ENCODE measurements at regions not wholly inside any gene's neighbourhood (a gene's known extent, or its start where the extent isn't known, plus 50 kb on each side); places are given as distances from the start of the nearest gene placed in this dataset.

- peaks cover 0 to 10% (median 4%) of the 10 kb centered on the region in 4 donors for H3K4me1 ChIP-seq
- H3K27me3 ChIP-seq, result no peaks in the 10 kb centered on the region
- H3K36me3 ChIP-seq, result no peaks in the 10 kb centered on the region
- 86% methylated on average over 3 of the region's 3 CpGs for WGBS
- no peak overlapping the region for H3K27ac ChIP-seq (replicated peaks in 1 of 4)
- H3K4me3 ChIP-seq, result no peak overlapping the region
- TF ChIP-seq, protein P1, sequence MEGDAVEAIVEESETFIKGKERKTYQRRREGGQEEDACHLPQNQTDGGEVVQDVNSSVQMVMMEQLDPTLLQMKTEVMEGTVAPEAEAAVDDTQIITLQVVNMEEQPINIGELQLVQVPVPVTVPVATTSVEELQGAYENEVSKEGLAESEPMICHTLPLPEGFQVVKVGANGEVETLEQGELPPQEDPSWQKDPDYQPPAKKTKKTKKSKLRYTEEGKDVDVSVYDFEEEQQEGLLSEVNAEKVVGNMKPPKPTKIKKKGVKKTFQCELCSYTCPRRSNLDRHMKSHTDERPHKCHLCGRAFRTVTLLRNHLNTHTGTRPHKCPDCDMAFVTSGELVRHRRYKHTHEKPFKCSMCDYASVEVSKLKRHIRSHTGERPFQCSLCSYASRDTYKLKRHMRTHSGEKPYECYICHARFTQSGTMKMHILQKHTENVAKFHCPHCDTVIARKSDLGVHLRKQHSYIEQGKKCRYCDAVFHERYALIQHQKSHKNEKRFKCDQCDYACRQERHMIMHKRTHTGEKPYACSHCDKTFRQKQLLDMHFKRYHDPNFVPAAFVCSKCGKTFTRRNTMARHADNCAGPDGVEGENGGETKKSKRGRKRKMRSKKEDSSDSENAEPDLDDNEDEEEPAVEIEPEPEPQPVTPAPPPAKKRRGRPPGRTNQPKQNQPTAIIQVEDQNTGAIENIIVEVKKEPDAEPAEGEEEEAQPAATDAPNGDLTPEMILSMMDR (IDR thresholded peaks at IDR 0.05), result no peak
- TF ChIP-seq EP300 (IDR thresholded peaks at IDR 0.05) (no peak), POLR2A (IDR thresholded peaks at IDR 0.05; ENCODE audit: low read depth) (no peak), POLR2AphosphoS5 (IDR thresholded peaks at IDR 0.05) (no peak)
- H3K9me3 ChIP-seq, result no peaks in the 10 kb centered on the region
- intact Hi-C loops (cut with DNase I), result no loop called here
- DNase-seq (ENCODE audit: extremely low spot score), result no peak
Measured at GRCh38 chr9:86443992-86444391, 89.8 kb upstream of the TUT7 start.

DNA sequence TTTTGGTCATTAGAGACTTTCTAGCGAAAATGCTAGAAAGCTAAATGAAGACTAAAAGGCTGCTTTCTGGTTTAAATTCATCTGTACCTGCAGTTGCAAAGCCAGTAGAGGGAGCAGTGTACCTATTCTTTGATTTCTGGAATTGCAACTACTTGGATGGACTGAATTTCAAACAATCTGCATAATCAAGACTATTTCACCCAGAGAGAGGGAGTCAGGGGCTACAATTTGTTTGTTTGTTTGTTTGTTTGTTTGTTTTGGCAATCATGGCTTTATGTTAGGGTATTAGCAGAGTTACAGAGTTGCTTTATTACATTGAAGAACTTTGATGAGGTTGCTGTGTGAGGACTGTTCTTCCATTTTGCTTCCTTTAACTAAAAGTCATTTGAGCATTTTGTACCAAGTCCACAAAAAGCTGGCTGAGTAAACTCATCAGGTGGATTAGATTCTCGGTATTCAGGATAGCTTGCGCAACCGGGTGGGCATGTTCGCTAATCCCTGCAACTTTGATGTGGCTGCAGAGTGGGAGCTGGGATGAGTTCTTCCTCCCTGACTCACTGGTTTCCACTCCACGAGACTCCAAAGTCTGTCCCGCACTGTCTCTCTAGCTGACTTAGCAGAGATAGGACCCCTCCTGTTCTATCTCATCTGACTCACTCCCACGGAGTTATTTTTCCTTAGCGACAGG is 80.0 kb upstream of the TUT7 start:
- Histone ChIP-seq H3K36me3 (no peaks in the 10 kb centered on the region), H3K27me3 (no peaks in the 10 kb centered on the region), H3K27ac (replicated peaks in 1 of 4) (peak overlapping the region; percentile 20 to 36 (median 26)), H3K9me3 (no peaks in the 10 kb centered on the region), H3K4me1 (peaks cover 0 to 6% (median 2%) of the 10 kb centered on the region in 4 donors), H3K4me3 (no peak overlapping the region)
- 52% methylated on average over 9 of the region's 9 CpGs for WGBS
- intact Hi-C loops (cut with DNase I), result loop anchor here (2.0 to 10.0 kb wide), 2 partner anchors 51 to 891 kb away; no protein-coding TSS in a partner anchor
- DNase-seq (ENCODE audit: extremely low spot score), result no peak
- TF ChIP-seq EP300 (IDR thresholded peaks at IDR 0.05), result no peak
- no peak for TF ChIP-seq POLR2A (IDR thresholded peaks at IDR 0.05; ENCODE audit: low read depth)
- TF ChIP-seq, protein P1 (IDR thresholded peaks at IDR 0.05), result peak; percentile 70 to 83 (median 71)
- TF ChIP-seq POLR2AphosphoS5 (IDR thresholded peaks at IDR 0.05), result no peak

DNA sequence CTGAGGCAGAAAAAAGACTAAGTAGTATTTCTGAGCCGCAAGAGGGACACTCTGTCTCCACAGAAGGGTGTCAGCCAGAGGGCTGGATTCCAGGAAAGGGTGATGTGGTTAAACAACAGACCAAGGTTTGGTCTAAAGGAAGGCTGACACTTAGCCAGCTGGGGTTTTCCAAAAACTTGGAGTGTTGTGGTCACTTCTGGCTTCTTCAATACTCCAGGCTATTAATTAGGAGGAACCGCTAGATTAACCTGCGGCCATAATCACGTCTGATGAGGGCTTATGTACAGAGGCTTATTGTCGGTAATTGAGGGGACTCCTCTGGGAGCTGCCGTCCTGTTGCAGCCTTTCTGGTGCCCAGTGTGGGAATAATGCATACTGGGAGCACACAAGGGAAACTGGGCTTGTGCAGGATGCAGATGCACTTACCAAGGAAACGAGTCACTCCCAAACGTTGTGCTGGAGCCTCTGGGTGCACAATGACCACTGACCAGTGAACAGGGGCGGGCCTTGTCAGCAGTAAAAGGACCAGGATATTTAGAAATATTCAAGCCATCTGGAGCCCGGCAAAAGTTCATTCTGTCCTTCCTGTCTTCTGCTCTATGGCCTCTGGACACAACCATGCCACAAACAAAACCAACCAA is 70.2 kb upstream of the TUT7 start:
- no peak overlapping the region for H3K4me3 ChIP-seq
- DNase-seq (ENCODE audit: extremely low spot score), result no peak
- H3K27ac ChIP-seq (replicated peaks in 1 of 4), result no peak overlapping the region
- intact Hi-C loops (cut with DNase I), result no loop called here
- H3K4me1 ChIP-seq, result peaks cover 0 to 6% (median 0%) of the 10 kb centered on the region in 4 donors
- H3K27me3 ChIP-seq, result no peaks in the 10 kb centered on the region
- no peaks in the 10 kb centered on the region for H3K9me3 ChIP-seq
- WGBS, result 73% methylated on average over 10 of the region's 10 CpGs
- TF ChIP-seq EP300 (IDR thresholded peaks at IDR 0.05) (no peak), POLR2AphosphoS5 (IDR thresholded peaks at IDR 0.05) (no peak), POLR2A (IDR thresholded peaks at IDR 0.05; ENCODE audit: low read depth) (no peak)
- TF ChIP-seq, protein P1 (IDR thresholded peaks at IDR 0.05), result no peak
- no peaks in the 10 kb centered on the region for H3K36me3 ChIP-seq

DNA sequence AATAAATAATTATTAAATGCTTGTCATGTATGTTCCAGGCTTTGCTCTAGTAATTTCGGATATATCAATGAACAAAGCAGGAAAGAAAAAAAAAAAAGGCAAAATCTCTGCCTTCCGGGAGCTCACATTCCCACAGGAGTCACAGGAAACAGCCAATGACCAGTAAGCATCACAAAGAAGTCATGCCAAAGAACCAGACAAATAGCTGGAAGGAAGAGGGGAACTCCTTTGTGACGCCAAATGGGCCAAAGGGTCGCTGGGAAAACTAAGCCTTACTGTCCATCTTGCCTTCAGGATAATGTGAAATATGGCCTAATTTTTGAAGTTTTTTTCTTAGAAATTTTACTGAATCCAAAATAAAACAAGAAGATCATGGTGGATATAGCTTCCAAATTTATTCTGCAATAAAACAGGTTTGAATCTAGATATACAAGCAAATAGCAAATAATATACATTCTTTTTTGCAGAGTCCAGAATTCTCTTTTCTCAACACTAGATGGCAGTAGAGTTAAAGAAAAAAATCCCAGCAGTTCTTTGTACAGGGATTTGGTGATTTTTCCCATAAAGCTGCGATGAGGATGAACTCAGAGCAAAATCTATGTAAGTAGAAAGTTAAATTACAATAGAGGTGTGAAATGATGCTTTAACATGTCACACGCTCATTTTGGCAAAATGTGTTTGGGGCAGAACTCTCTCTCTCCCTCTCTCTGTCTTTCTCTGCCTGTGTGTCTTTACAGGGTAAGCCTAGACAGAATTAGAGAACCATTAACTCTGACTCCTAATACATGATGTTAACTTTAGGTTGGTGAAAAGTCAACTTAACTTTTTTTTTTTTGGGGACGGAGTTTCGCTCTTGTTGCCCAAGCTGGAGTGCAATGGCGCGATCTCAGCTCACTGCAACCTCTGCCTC is 60.0 kb upstream of the TUT7 start:
- Histone ChIP-seq H3K9me3 (no peaks in the 10 kb centered on the region), H3K4me3 (no peak overlapping the region), H3K4me1 (peaks cover 3 to 8% (median 7%) of the 10 kb centered on the region in 4 donors), H3K36me3 (no peaks in the 10 kb centered on the region), H3K27me3 (no peaks in the 10 kb centered on the region), H3K27ac (replicated peaks in 1 of 4) (no peak overlapping the region)
- WGBS, result 51% methylated on average over 8 of the region's 10 CpGs
- TF ChIP-seq, protein P1 (IDR thresholded peaks at IDR 0.05), result peak; percentile 68 to 76 (median 75)
- no peak for TF ChIP-seq POLR2AphosphoS5 (IDR thresholded peaks at IDR 0.05)
- TF ChIP-seq POLR2A (IDR thresholded peaks at IDR 0.05; ENCODE audit: low read depth), result no peak
- no peak for TF ChIP-seq EP300 (IDR thresholded peaks at IDR 0.05)
- DNase-seq (ENCODE audit: extremely low spot score), result no peak
- intact Hi-C loops (cut with DNase I), result loop anchor here (5.0 kb wide), 1 partner anchor 913 kb away; no protein-coding TSS in a partner anchor

All from esophagus muscularis mucosa (tissue), 4 donors.